ENCODE measurements at regions not wholly inside any gene's neighbourhood (a gene's known extent, or its start where the extent isn't known, plus 50 kb on each side); places are given as distances from the start of the nearest gene placed in this dataset.

- FAIRE-seq (no peak), DNase-seq (ENCODE audit: insufficient read length) (no peak)
- TF ChIP-seq TAF1 (IDR thresholded peaks at IDR 0.05; ENCODE audit: borderline replicate concordance, low read depth, low read length): no peak
- no peak for TF ChIP-seq POLR2AphosphoS5 (IDR thresholded peaks at IDR 0.05; ENCODE audit: low read depth, low read length)
- no peak for TF ChIP-seq POLR2A (IDR thresholded peaks at IDR 0.05; ENCODE audit: low read depth, low read length)
These were observed 356.4 kb upstream of the GOT2 start for GRCh38 chr16:59090541-59090940.

GRCh38 chr16:59088431-59088830 lies 354.3 kb upstream of the GOT2 start:
- no peak for DNase-seq (ENCODE audit: insufficient read length)
- no peak for TF ChIP-seq POLR2AphosphoS5 (IDR thresholded peaks at IDR 0.05; ENCODE audit: low read depth, low read length)
- TF ChIP-seq TAF1 (IDR thresholded peaks at IDR 0.05; ENCODE audit: borderline replicate concordance, low read depth, low read length): no peak
- no peak for TF ChIP-seq POLR2A (IDR thresholded peaks at IDR 0.05; ENCODE audit: low read depth, low read length)
- FAIRE-seq: no peak

- FAIRE-seq (no peak), DNase-seq (ENCODE audit: insufficient read length) (no peak)
- TF ChIP-seq POLR2AphosphoS5 (IDR thresholded peaks at IDR 0.05; ENCODE audit: low read depth, low read length) (no peak), TAF1 (IDR thresholded peaks at IDR 0.05; ENCODE audit: borderline replicate concordance, low read depth, low read length) (no peak), POLR2A (IDR thresholded peaks at IDR 0.05; ENCODE audit: low read depth, low read length) (no peak)
These were observed 353.5 kb upstream of the GOT2 start for GRCh38 chr16:59087641-59088040.

DNA sequence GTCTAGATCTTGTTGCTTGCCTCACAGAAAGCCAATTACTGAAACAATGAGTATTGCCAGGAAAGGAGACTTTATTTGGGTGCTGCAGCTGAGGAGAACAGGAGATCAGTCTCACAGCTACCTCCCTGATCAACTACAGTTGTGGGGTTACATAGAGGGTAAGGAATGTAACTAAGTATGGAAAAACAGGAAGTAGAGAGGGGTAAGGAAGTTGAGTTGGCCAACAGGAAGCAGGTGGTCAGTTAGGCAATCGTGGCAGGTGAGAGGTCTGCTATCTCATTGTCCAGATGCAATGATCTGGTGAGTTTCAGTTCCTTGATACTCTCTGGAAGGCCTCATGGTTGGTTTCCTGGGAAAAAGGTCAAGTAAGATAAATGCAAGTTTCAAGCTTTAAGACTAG lies 333.1 kb upstream of the GOT2 start:
- FAIRE-seq (no peak), DNase-seq (ENCODE audit: insufficient read length) (no peak)
- TF ChIP-seq POLR2AphosphoS5 (IDR thresholded peaks at IDR 0.05; ENCODE audit: low read depth, low read length) (no peak), TAF1 (IDR thresholded peaks at IDR 0.05; ENCODE audit: borderline replicate concordance, low read depth, low read length) (no peak), POLR2A (IDR thresholded peaks at IDR 0.05; ENCODE audit: low read depth, low read length) (no peak)

- DNase-seq (ENCODE audit: insufficient read length): no peak
These were observed 326.1 kb upstream of the GOT2 start for GRCh38 chr16:59060207-59060606.

DNA sequence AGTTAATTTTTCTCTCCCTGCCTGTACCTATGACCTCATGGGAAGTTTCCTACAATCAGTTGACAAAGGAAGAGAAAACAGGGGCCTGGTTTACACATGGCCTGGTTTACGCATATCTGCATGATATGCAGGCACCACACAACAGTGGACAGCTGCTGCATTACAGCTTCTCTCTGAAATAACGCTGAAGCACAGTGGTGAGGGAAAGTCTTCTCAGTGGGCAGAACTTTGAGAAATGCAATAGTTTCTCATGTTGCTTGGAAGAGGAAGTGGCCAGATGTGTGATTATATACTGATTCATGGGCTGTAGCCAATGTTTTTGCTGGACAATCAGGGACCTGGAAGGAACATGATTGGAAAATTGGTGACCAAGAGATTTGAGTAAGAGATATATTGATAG lies 324.1 kb upstream of the GOT2 start:
- no peak for DNase-seq (ENCODE audit: insufficient read length)
- no peak for FAIRE-seq
- TF ChIP-seq POLR2A (IDR thresholded peaks at IDR 0.05; ENCODE audit: low read depth, low read length) (no peak), POLR2AphosphoS5 (IDR thresholded peaks at IDR 0.05; ENCODE audit: low read depth, low read length) (no peak), TAF1 (IDR thresholded peaks at IDR 0.05; ENCODE audit: borderline replicate concordance, low read depth, low read length) (no peak)

More at GRCh38 chr16:59060207-59060606, 326.1 kb upstream of the GOT2 start:
- no peak for FAIRE-seq
- TF ChIP-seq POLR2AphosphoS5 (IDR thresholded peaks at IDR 0.05; ENCODE audit: low read depth, low read length) (no peak), TAF1 (IDR thresholded peaks at IDR 0.05; ENCODE audit: borderline replicate concordance, low read depth, low read length) (no peak), POLR2A (IDR thresholded peaks at IDR 0.05; ENCODE audit: low read depth, low read length) (no peak)

GRCh38 chr16:59053911-59054310 lies 319.8 kb upstream of the GOT2 start:
- FAIRE-seq: no peak
- no peak for TF ChIP-seq POLR2A (IDR thresholded peaks at IDR 0.05; ENCODE audit: low read depth, low read length)
- no peak for TF ChIP-seq POLR2AphosphoS5 (IDR thresholded peaks at IDR 0.05; ENCODE audit: low read depth, low read length)
- no peak for TF ChIP-seq TAF1 (IDR thresholded peaks at IDR 0.05; ENCODE audit: borderline replicate concordance, low read depth, low read length)

DNA sequence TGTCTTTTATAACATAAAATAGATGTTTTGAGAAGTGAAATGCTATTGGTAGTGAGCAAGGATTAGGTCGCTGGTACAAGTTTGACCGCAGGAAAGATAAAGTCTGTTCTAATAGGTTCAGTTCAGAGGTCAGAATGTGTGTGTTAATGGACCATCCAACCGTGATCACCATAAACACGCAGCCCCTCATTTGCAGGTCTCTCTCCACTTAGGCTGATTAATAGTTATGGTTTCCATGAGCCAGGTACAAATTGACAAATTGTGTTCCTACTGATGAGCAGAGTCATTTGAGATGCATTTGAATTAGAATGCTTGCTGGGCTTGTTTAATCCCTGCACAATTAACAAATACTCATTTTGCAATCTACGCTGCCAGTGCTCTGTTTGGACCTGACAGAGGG lies 318.1 kb upstream of the GOT2 start:
- FAIRE-seq: no peak
- no peak for DNase-seq (ENCODE audit: insufficient read length)
- TF ChIP-seq POLR2A (IDR thresholded peaks at IDR 0.05; ENCODE audit: low read depth, low read length) (no peak), TAF1 (IDR thresholded peaks at IDR 0.05; ENCODE audit: borderline replicate concordance, low read depth, low read length) (no peak), POLR2AphosphoS5 (IDR thresholded peaks at IDR 0.05; ENCODE audit: low read depth, low read length) (no peak)

More at GRCh38 chr16:59053911-59054310, 319.8 kb upstream of the GOT2 start:
- no peak for DNase-seq (ENCODE audit: insufficient read length)

DNA sequence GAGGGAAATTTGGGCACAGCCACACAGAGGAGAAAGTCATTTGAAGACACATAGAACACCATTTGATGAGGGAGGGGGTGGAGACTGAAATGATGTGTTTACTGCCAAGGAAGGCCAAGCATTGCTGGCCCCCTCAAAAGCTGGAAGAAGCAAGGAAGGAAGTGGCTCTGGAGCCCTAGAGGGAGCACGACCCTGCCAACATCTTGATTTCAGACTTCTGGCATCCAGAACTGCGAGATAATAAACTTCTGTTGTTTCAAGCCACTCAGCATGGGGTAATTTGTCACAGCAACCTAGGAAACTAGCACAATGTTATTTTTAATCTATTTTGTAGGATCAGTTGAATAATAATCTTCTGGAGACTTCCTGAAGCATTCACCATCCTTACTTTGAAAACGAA lies 314.8 kb upstream of the GOT2 start:
- no peak for TF ChIP-seq POLR2AphosphoS5 (IDR thresholded peaks at IDR 0.05; ENCODE audit: low read depth, low read length)
- no peak for TF ChIP-seq TAF1 (IDR thresholded peaks at IDR 0.05; ENCODE audit: borderline replicate concordance, low read depth, low read length)
- TF ChIP-seq POLR2A (IDR thresholded peaks at IDR 0.05; ENCODE audit: low read depth, low read length): no peak
- FAIRE-seq (no peak), DNase-seq (ENCODE audit: insufficient read length) (no peak)

DNA sequence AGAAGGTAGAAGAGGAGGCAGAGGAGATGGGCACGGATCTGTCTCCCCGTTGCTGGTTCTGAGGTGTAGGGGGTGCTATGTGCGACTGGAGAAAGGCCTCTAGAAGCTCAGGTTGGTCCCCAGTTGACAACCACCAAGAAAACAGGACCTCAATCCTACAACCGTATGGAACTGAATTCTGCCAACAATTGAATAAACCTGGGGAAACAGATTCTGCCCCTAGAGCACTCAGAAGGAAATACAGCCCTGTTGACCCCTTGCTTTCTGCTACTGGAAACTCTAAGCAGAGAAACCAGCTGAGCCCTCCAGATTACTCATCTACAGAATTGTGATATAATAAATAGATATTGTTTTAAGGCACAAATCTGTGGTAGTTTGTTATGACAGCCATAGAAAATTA lies 313.0 kb upstream of the GOT2 start:
- TF ChIP-seq POLR2AphosphoS5 (IDR thresholded peaks at IDR 0.05; ENCODE audit: low read depth, low read length) (no peak), POLR2A (IDR thresholded peaks at IDR 0.05; ENCODE audit: low read depth, low read length) (no peak), TAF1 (IDR thresholded peaks at IDR 0.05; ENCODE audit: borderline replicate concordance, low read depth, low read length) (no peak)
- no peak for FAIRE-seq

GRCh38 chr16:59046335-59046734 lies 312.2 kb upstream of the GOT2 start:
- TF ChIP-seq POLR2AphosphoS5 (IDR thresholded peaks at IDR 0.05; ENCODE audit: low read depth, low read length): no peak
- TF ChIP-seq TAF1 (IDR thresholded peaks at IDR 0.05; ENCODE audit: borderline replicate concordance, low read depth, low read length): no peak
- no peak for TF ChIP-seq POLR2A (IDR thresholded peaks at IDR 0.05; ENCODE audit: low read depth, low read length)
- DNase-seq (ENCODE audit: insufficient read length) (no peak), FAIRE-seq (no peak)

More for the DNA sequence above, 313.0 kb upstream of the GOT2 start:
- DNase-seq (ENCODE audit: insufficient read length): no peak

GRCh38 chr16:59045501-59045900 lies 311.4 kb upstream of the GOT2 start:
- TF ChIP-seq POLR2AphosphoS5 (IDR thresholded peaks at IDR 0.05; ENCODE audit: low read depth, low read length): no peak
- TF ChIP-seq POLR2A (IDR thresholded peaks at IDR 0.05; ENCODE audit: low read depth, low read length): no peak
- TF ChIP-seq TAF1 (IDR thresholded peaks at IDR 0.05; ENCODE audit: borderline replicate concordance, low read depth, low read length): no peak
- FAIRE-seq (no peak), DNase-seq (ENCODE audit: insufficient read length) (no peak)

DNA sequence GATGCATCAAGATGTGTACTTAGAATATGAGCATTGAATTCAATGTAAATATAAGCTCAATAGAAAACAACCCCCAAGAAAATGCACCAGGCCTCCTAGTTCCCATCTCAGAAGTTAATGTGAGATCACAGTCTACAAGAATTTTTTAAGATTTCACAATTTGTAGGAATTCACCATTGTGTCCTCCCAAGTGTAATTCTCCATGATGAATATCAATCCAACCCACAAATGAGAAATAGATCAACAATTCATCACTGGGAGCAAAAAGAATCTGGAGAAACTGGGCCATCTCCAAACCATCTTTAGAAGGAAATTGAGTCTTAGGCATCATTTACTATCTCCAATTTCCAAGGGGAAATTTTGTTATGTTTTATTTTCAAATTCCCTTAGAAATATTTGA lies 310.5 kb upstream of the GOT2 start:
- FAIRE-seq (no peak), DNase-seq (ENCODE audit: insufficient read length) (no peak)
- no peak for TF ChIP-seq TAF1 (IDR thresholded peaks at IDR 0.05; ENCODE audit: borderline replicate concordance, low read depth, low read length)
- TF ChIP-seq POLR2AphosphoS5 (IDR thresholded peaks at IDR 0.05; ENCODE audit: low read depth, low read length): no peak
- TF ChIP-seq POLR2A (IDR thresholded peaks at IDR 0.05; ENCODE audit: low read depth, low read length): no peak

Data from GM12892 (cell line).